Tibial artery (tissue), 4 donors: ENCODE measurements at regions not wholly inside any gene's neighbourhood (a gene's known extent, or its start where the extent isn't known, plus 50 kb on each side); places are given as distances from the start of the nearest gene placed in this dataset.

Source experiments
- DNase-seq, 2 donors: peaks; one replicate each; pipeline ENCODE4 v3.0.0-alpha.2; 2019
- H3K27ac ChIP-seq, 2 donors: fragments of 200-600 bp; sonication (generic) in 1 of 2; 1 replicate in 1 of 2; 2 replicates in 1 of 2; pipeline ENCODE4 v1.5.1; 2018 to 2019; ENCODE audit warnings: mild to moderate bottlenecking in 1 of 2
- H3K27me3 ChIP-seq, 2 donors: fragments of 200-600 bp; sonication (generic) in 1 of 2; one replicate each; pipeline versions ENCODE4 v1.5.1 to v1.6.0; 2016 to 2019
- H3K36me3 ChIP-seq, 3 donors: fragments of 200-600 bp; sonication (generic) in 2 of 3; one replicate each; pipeline ENCODE4 v1.5.1; 2016 to 2019; ENCODE audit warnings: mild to moderate bottlenecking in 2 of 3
- H3K4me1 ChIP-seq, 4 donors: fragments of 200-600 bp; sonication (generic) in 2 of 4; 1 replicate in 3 of 4; 2 replicates in 1 of 4; pipeline ENCODE4 v1.5.1; 2016 to 2019
- H3K4me3 ChIP-seq, 2 donors: fragments of 200-600 bp; sonication (generic) in 1 of 2; 1 replicate in 1 of 2; 2 replicates in 1 of 2; pipeline ENCODE4 v1.5.1; 2018 to 2019; ENCODE audit warnings: mild to moderate bottlenecking in 2 of 2
- H3K9me3 ChIP-seq, 3 donors: fragments of 200-600 bp; sonication (generic) in 1 of 3; one replicate each; pipeline ENCODE4 v1.5.1; 2016 to 2019
- CTCF ChIP-seq, 2 experiments: fragments of 200-600 bp in 1 of 2; fragments of 450-650 bp in 1 of 2; IDR thresholded peaks; one replicate each; pipeline ENCODE4 v1.5.1; 2017 to 2019; ENCODE audit warnings: antibody characterized with exemption in 2 of 2, mild to moderate bottlenecking in 1 of 2, moderate library complexity in 1 of 2
- intact Hi-C: fragments of 100-400 bp; cut with DNase I; formaldehyde crosslinking; loops from one replicate; pipeline ENCODE4 v1.15.0; 2023; ENCODE audit warnings: low total_unique reads

- Histone ChIP-seq H3K4me1 (no peaks in the 10 kb centered on the region), H3K9me3 (no peaks in the 10 kb centered on the region), H3K27me3 (no peaks in the 10 kb centered on the region), H3K4me3 (no peak overlapping the region), H3K36me3 (no peaks in the 10 kb centered on the region), H3K27ac (no peak overlapping the region)
- no peak for TF ChIP-seq CTCF (IDR thresholded peaks at IDR 0.05)
- intact Hi-C loops = no loop called here
- no peak for DNase-seq
These were observed 407.8 kb downstream of the LIG4 start for GRCh38 chr13:107807306-107808073.

GRCh38 chr13:107806726-107807125 lies 408.6 kb downstream of the LIG4 start:
- H3K4me3 ChIP-seq = no peak overlapping the region
- H3K36me3 ChIP-seq = no peaks in the 10 kb centered on the region
- no peak for TF ChIP-seq CTCF (IDR thresholded peaks at IDR 0.05)
- H3K4me1 ChIP-seq = no peaks in the 10 kb centered on the region
- no peak for DNase-seq
- H3K9me3 ChIP-seq = no peaks in the 10 kb centered on the region
- intact Hi-C loops = no loop called here
- H3K27me3 ChIP-seq = no peaks in the 10 kb centered on the region
- no peak overlapping the region for H3K27ac ChIP-seq

- H3K27ac ChIP-seq = no peak overlapping the region
- H3K27me3 ChIP-seq = no peaks in the 10 kb centered on the region
- no peaks in the 10 kb centered on the region for H3K9me3 ChIP-seq
- intact Hi-C loops = no loop called here
- no peaks in the 10 kb centered on the region for H3K4me1 ChIP-seq
- no peak for TF ChIP-seq CTCF (IDR thresholded peaks at IDR 0.05)
- H3K36me3 ChIP-seq = no peaks in the 10 kb centered on the region
- DNase-seq = no peak
- no peak overlapping the region for H3K4me3 ChIP-seq
These were observed 411.4 kb downstream of the LIG4 start for GRCh38 chr13:107803822-107804495.

- intact Hi-C loops = no loop called here
- H3K27me3 ChIP-seq = no peaks in the 10 kb centered on the region
These were observed 413.7 kb downstream of the LIG4 start for GRCh38 chr13:107801621-107802020.

GRCh38 chr13:107799001-107799400 lies 416.3 kb downstream of the LIG4 start:
- no peaks in the 10 kb centered on the region for H3K4me1 ChIP-seq
- no peak overlapping the region for H3K27ac ChIP-seq
- no peak overlapping the region for H3K4me3 ChIP-seq
- H3K36me3 ChIP-seq = no peaks in the 10 kb centered on the region
- no peaks in the 10 kb centered on the region for H3K9me3 ChIP-seq
- DNase-seq = no peak
- H3K27me3 ChIP-seq = no peaks in the 10 kb centered on the region
- no peak for TF ChIP-seq CTCF (IDR thresholded peaks at IDR 0.05)
- intact Hi-C loops = no loop called here

More at GRCh38 chr13:107801621-107802020, 413.7 kb downstream of the LIG4 start:
- H3K4me1 ChIP-seq = no peaks in the 10 kb centered on the region
- no peaks in the 10 kb centered on the region for H3K9me3 ChIP-seq
- no peak overlapping the region for H3K4me3 ChIP-seq
- no peak for DNase-seq
- H3K36me3 ChIP-seq = no peaks in the 10 kb centered on the region
- H3K27ac ChIP-seq = no peak overlapping the region
- TF ChIP-seq CTCF (IDR thresholded peaks at IDR 0.05) = no peak
